Lung (tissue), 11 donors: ENCODE measurements at regions not wholly inside any gene's neighbourhood (a gene's known extent, or its start where the extent isn't known, plus 50 kb on each side); places are given as distances from the start of the nearest gene placed in this dataset.

Source experiments
- ATAC-seq: fragments of 200-7000 bp; cut with Tn5 transposase; one replicate; pipeline ENCODE4 v1.9.1; 2020; ENCODE audit warnings: moderate number of reproducible peaks; ENCODE audit not compliant: insufficient read depth, low FRiP score
- DNase-seq, 3 donors: peaks; one replicate each; pipeline ENCODE4 v3.0.0-alpha.2; 2013 to 2017
- H3K27ac ChIP-seq, 2 donors: one replicate each; pipeline ENCODE4 v1.5.1; 2013; ENCODE audit warnings: mild to moderate bottlenecking in 2 of 2, moderate library complexity in 2 of 2, control low read depth in 1 of 2, inconsistent platforms in 1 of 2, low read depth in 1 of 2, low read length in 1 of 2
- H3K27me3 ChIP-seq, 3 donors: one replicate each; pipeline ENCODE4 v1.5.1; 2013; ENCODE audit warnings: low read length in 2 of 3; ENCODE audit not compliant: control insufficient read depth in 3 of 3, insufficient read depth in 3 of 3
- H3K36me3 ChIP-seq, 4 donors: one replicate each; pipeline ENCODE4 v1.5.1; 2013; ENCODE audit warnings: low read length in 4 of 4, mild to moderate bottlenecking in 1 of 4, moderate library complexity in 1 of 4; ENCODE audit not compliant: control insufficient read depth in 4 of 4, insufficient read depth in 4 of 4
- H3K4me1 ChIP-seq, 5 donors: one replicate each; pipeline ENCODE4 v1.5.1; 2013; ENCODE audit warnings: low read length in 5 of 5, mild to moderate bottlenecking in 2 of 5, moderate library complexity in 1 of 5; ENCODE audit not compliant: control insufficient read depth in 5 of 5, insufficient read depth in 5 of 5
- H3K4me3 ChIP-seq: one replicate; pipeline ENCODE4 v1.5.1; 2013; ENCODE audit warnings: mild to moderate bottlenecking, control low read depth, moderate library complexity
- H3K9ac ChIP-seq, 2 donors: one replicate each; pipeline ENCODE4 v1.5.1; 2013; ENCODE audit warnings: low read length in 2 of 2, control low read depth in 1 of 2; ENCODE audit not compliant: insufficient read depth in 1 of 2
- H3K9me3 ChIP-seq, 4 donors: one replicate each; pipeline ENCODE4 v1.5.1; 2013; ENCODE audit warnings: low read length in 3 of 4, mild to moderate bottlenecking in 1 of 4, moderate library complexity in 1 of 4; ENCODE audit not compliant: control insufficient read depth in 4 of 4, insufficient read depth in 3 of 4
- WGBS, 2 donors: extraction: QIAGEN DNeasy Blood & Tissue Kit; methylation state at CpG; one replicate each; pipeline ENCODE4 v1.1.7; 2013; 5-methylcytosine and 5-hydroxymethylcytosine counted together
- TF ChIP-seq, protein P1 (sequence below): IDR thresholded peaks from 2 replicates; pipeline ENCODE4 v1.5.1; 2012; ENCODE audit warnings: mild to moderate bottlenecking; ENCODE audit errors: control extremely low read depth, extremely low read depth
- donor health status: control.
- donor health status: control.
- donor health status: Bipolar disorder and iron deficiency.
- donor health status: healthy.
- donor health status: DM: yes; HTN: yes; CAD: no.

- DNase-seq (no peak), ATAC-seq (no peak)
- Histone ChIP-seq H3K4me3 (no peak overlapping the region), H3K27ac (peak overlapping the region in 1 of 2 donors; percentile 72), H3K9me3 (peaks cover 0 to 2% (median 0%) of the 10 kb centered on the region in 4 donors), H3K9ac (peak overlapping the region in 1 of 2 donors; percentile 51), H3K36me3 (no peaks in the 10 kb centered on the region), H3K4me1 (peaks cover 0 to 25% (median 10%) of the 10 kb centered on the region in 5 donors), H3K27me3 (no peaks in the 10 kb centered on the region)
- WGBS, 2 donors: 32 to 55% methylated on average over 2 of the region's 2 CpGs
- TF ChIP-seq, protein P1, sequence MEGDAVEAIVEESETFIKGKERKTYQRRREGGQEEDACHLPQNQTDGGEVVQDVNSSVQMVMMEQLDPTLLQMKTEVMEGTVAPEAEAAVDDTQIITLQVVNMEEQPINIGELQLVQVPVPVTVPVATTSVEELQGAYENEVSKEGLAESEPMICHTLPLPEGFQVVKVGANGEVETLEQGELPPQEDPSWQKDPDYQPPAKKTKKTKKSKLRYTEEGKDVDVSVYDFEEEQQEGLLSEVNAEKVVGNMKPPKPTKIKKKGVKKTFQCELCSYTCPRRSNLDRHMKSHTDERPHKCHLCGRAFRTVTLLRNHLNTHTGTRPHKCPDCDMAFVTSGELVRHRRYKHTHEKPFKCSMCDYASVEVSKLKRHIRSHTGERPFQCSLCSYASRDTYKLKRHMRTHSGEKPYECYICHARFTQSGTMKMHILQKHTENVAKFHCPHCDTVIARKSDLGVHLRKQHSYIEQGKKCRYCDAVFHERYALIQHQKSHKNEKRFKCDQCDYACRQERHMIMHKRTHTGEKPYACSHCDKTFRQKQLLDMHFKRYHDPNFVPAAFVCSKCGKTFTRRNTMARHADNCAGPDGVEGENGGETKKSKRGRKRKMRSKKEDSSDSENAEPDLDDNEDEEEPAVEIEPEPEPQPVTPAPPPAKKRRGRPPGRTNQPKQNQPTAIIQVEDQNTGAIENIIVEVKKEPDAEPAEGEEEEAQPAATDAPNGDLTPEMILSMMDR: no peak
Measured at GRCh38 chr10:75297021-75297599, 61.4 kb upstream of the COMTD1 start.

DNA sequence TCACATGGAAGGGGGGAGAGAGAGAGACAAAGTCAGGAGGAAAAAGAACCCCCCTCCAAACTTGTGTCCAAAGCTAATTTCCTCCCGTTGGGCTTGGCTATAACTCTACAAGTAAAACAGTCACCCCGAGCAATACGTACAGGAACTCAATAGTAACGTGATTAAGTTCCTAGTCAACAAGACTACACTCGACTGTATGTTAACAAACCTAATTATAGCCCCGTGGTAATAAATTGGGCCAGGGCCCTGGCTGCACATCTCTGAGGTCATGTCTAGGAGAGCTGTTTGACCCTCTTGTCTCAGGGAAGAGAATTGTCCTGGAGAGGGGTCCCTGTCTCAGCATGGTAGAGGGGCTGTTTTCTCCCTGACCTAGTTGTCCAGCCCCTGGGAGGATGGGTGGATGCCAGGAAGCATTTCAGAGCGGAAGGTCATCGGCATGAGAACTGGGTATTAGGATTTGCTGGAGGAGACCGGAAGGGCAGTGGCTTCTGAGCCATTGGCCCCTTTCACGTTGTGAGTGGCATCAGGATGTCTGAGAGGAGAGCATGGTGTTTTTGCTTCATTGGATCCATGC lies 60.2 kb upstream of the COMTD1 start:
- H3K4me1 ChIP-seq: peaks cover 0 to 25% (median 10%) of the 10 kb centered on the region in 5 donors
- H3K27me3 ChIP-seq: no peaks in the 10 kb centered on the region
- peak overlapping the region; percentile 72 to 91 for H3K27ac ChIP-seq
- TF ChIP-seq, protein P1: no peak
- 33% methylated on average over 10 of the region's 10 CpGs for WGBS, 2 donors
- ATAC-seq: no peak
- H3K9ac ChIP-seq: peak overlapping the region in 1 of 2 donors; percentile 56
- peaks cover 0 to 2% (median 0%) of the 10 kb centered on the region in 4 donors for H3K9me3 ChIP-seq
- peak in 1 of 3 donors; percentile 39 for DNase-seq
- no peak overlapping the region for H3K4me3 ChIP-seq
- no peaks in the 10 kb centered on the region for H3K36me3 ChIP-seq

DNA sequence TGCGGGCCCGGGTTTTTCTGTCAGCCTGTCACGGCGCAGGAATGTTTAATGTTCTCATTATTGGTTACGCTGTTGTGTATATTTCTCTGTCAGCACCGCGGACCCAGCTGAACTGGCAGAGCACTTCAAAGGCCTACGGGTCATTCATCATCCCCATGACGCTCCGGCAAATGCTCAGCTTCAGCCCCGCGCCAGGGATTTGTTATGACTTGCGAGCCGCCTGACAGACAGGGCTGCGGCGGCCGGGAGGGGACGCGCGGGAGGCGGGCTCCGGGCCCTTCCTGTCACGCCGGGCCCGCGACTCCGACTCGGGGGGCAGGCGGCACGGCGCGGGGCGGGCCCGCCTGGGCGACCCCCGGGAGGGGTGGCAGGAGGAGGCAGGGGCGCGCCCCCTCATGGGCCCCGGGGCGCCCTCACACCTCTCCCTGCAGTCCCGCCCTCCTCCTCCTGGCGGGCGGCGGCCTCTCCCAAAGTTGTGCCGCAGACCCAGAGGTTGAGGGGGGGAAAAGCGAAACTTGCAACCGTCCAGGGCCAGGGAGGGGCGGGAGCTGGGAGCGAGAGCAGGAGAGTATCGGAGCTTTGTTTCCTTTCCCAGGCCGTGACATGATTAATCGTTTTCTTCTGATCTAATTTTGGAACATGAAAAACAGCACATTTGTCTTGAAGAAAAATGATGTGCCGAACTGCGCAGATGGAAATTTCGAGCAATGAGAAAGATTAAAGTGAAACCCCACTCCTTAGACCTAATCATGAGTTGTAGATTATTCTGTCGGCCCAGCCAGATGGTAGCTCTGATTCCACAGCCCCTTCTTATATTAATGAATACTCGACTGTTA lies 59.3 kb upstream of the COMTD1 start:
- ATAC-seq: peak; percentile 75
- WGBS, 2 donors: 1% methylated on average over 49 to 57 of the region's 57 CpGs

More for the DNA sequence above, 59.3 kb upstream of the COMTD1 start:
- H3K9ac ChIP-seq: peak overlapping the region in 1 of 2 donors; percentile 56
- H3K4me1 ChIP-seq: peaks cover 0 to 25% (median 10%) of the 10 kb centered on the region in 5 donors
- peak overlapping the region; percentile 91 to 92 for H3K27ac ChIP-seq
- peak; percentile 96 to 99 (median 98) for DNase-seq
- TF ChIP-seq, protein P1: no peak
- H3K4me3 ChIP-seq: peak overlapping the region; percentile 26
- no peaks in the 10 kb centered on the region for H3K27me3 ChIP-seq
- H3K36me3 ChIP-seq: no peaks in the 10 kb centered on the region
- H3K9me3 ChIP-seq: peaks cover 0 to 5% (median 2%) of the 10 kb centered on the region in 4 donors
